ENCODE measurements at regions not wholly inside any gene's neighbourhood (a gene's known extent, or its start where the extent isn't known, plus 50 kb on each side); places are given as distances from the start of the nearest gene placed in this dataset.

GRCh38 chr12:114774699-114775098 is 90.7 kb upstream of the TBX3 start:
- CTCF ChIA-PET = interaction anchor here (0.6 to 1.2 kb wide), 2 partner anchors 22 to 83 kb away, joined by 3 to 4 read pairs; no protein-coding TSS in a partner anchor
- TF ChIP-seq RFX5 (IDR thresholded peaks at IDR 0.05; ENCODE audit: low read length) (no peak), EP300 (IDR thresholded peaks at IDR 0.05; ENCODE audit: borderline replicate concordance in 1 of 2, low read depth in 1 of 2, low read length in 1 of 2) (no peak), RXRA (IDR thresholded peaks at IDR 0.05; ENCODE audit: borderline replicate concordance, low read depth) (no peak), PBX3 (IDR thresholded peaks at IDR 0.05) (no peak), MEF2A (IDR thresholded peaks at IDR 0.05; ENCODE audit: borderline replicate concordance, low read depth) (no peak), RAD21 (IDR thresholded peaks at IDR 0.05; ENCODE audit: low read length) (no peak), FOXJ3 (CRISPR knock-in tag; IDR thresholded peaks at IDR 0.05) (no peak), CTCF (IDR thresholded peaks at IDR 0.05) (no peak), NRF1 (IDR thresholded peaks at IDR 0.05; ENCODE audit: low read depth, low read length) (no peak), REST (IDR thresholded peaks at IDR 0.05; ENCODE audit: low read depth, low read length) (no peak), CHD2 (IDR thresholded peaks at IDR 0.05; ENCODE audit: low read length, partially characterized antibody) (no peak), SMC3 (IDR thresholded peaks at IDR 0.05; ENCODE audit: low read depth, low read length) (no peak), ELF1 (IDR thresholded peaks at IDR 0.05) (no peak), SIN3A (IDR thresholded peaks at IDR 0.05; ENCODE audit: borderline replicate concordance, low read depth, low read length) (no peak), FOSL2 (IDR thresholded peaks at IDR 0.05; ENCODE audit: borderline replicate concordance, low read depth) (no peak), TEAD4 (IDR thresholded peaks at IDR 0.05; ENCODE audit: borderline replicate concordance, insufficient read depth) (no peak), NFIC (IDR thresholded peaks at IDR 0.05; ENCODE audit: borderline replicate concordance) (no peak), TAF1 (IDR thresholded peaks at IDR 0.05; ENCODE audit: borderline replicate concordance, low read depth, low read length) (no peak), USF1 (IDR thresholded peaks at IDR 0.05; ENCODE audit: borderline replicate concordance, low read depth) (no peak), USF2 (IDR thresholded peaks at IDR 0.05; ENCODE audit: borderline replicate concordance, low read depth, low read length) (no peak)

More at GRCh38 chr12:114774699-114775098, 90.7 kb upstream of the TBX3 start:
- Histone ChIP-seq H4K20me1 (ENCODE audit: insufficient read depth) (no peaks in the 10 kb centered on the region), H3K27ac (ENCODE audit: low read depth in 2 of 2, low read length in 1 of 2) (no peak overlapping the region), H3F3A (replicated peaks; ENCODE audit: insufficient read depth) (no peaks in the 10 kb centered on the region), H3K9me2 (no peaks in the 10 kb centered on the region), H3K4me3 (ENCODE audit: low read depth in 2 of 2, low read length in 1 of 2) (no peak overlapping the region), H3K4me2 (no peak overlapping the region), H2AFZ (ENCODE audit: low read depth) (no peak overlapping the region), H3K36me3 (replicated peaks in 1 of 2; ENCODE audit: control insufficient read depth in 1 of 2, insufficient read depth in 2 of 2, low read length in 1 of 2) (no peaks in the 10 kb centered on the region), H3K79me2 (ENCODE audit: insufficient read depth) (no peaks in the 10 kb centered on the region), H3K27me3 (ENCODE audit: insufficient read depth) (no peaks in the 10 kb centered on the region), H3K4me1 (ENCODE audit: control insufficient read depth in 1 of 2, insufficient read depth in 2 of 2, low read depth in 1 of 2, low read length in 1 of 2) (no peaks in the 10 kb centered on the region), H3K9ac (no peak overlapping the region), H3K9me3 (no peaks in the 10 kb centered on the region)
- 91% methylated on average over 5 of the region's 5 CpGs for WGBS (ENCODE audit: low lambda C conversion rate)
- no peak for DNase-seq
- POLR2A ChIA-PET = no interaction called here

Measured in SK-N-SH (cell line).